ENCODE measurements at regions not wholly inside any gene's neighbourhood (a gene's known extent, or its start where the extent isn't known, plus 50 kb on each side); places are given as distances from the start of the nearest gene placed in this dataset.

DNA sequence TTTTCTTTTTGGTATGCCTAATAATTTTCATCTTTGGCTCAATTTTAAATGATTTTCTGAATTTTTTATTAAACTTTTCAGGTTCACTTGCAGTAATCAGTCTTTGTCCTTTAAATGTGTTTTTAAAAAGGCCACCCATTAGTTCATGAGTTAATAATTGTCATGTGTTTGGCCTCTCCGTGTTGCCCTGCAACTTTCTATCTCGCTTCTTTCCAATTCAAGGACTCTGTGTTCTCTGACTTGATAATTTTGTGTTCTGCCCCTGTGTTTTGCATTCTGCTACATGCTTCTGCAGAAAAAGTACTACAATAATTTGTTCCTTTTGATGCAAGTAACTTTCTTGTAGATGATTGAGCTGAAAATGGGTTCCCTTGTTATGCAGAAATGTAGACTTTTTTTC is 921.4 kb upstream of the LRATD1 start:
- in situ Hi-C loops (cut with MboI), result no loop called here
- Histone ChIP-seq H3K4me1 (ENCODE audit: insufficient read depth) (no peaks in the 10 kb centered on the region), H3F3A (ENCODE audit: insufficient read depth) (no peaks in the 10 kb centered on the region), H3K9ac (no peak overlapping the region), H3K9me2 (ENCODE audit: insufficient read depth) (no peaks in the 10 kb centered on the region), H2AFZ (no peak overlapping the region), H3K36me3 (ENCODE audit: low read depth) (no peaks in the 10 kb centered on the region), H3K27me3 (replicated peaks; ENCODE audit: insufficient read depth) (no peaks in the 10 kb centered on the region), H4K20me1 (ENCODE audit: insufficient read depth) (no peaks in the 10 kb centered on the region), H3K9me3 (ENCODE audit: low read depth) (no peaks in the 10 kb centered on the region), H3K4me2 (ENCODE audit: unreplicated experiment) (no peak overlapping the region), H3K4me3 (no peak overlapping the region), H3K27ac (no peak overlapping the region), H3K79me2 (ENCODE audit: insufficient read depth) (no peaks in the 10 kb centered on the region)
- 18 to 19% methylated on average over 2 of the region's 2 CpGs for WGBS, 2 experiments (ENCODE audit: low coverage in 1 of 2, low lambda C conversion rate in 2 of 2, missing lambda C conversion rate in 2 of 2)
- TF ChIP-seq EZH2phosphoT487 (IDR thresholded peaks at IDR 0.05; ENCODE audit: insufficient read depth, low read depth) (no peak), EZH2 (IDR thresholded peaks at IDR 0.05; ENCODE audit: insufficient read depth, poor library complexity, severe bottlenecking) (no peak)
- DNase-seq, result no peak

DNA sequence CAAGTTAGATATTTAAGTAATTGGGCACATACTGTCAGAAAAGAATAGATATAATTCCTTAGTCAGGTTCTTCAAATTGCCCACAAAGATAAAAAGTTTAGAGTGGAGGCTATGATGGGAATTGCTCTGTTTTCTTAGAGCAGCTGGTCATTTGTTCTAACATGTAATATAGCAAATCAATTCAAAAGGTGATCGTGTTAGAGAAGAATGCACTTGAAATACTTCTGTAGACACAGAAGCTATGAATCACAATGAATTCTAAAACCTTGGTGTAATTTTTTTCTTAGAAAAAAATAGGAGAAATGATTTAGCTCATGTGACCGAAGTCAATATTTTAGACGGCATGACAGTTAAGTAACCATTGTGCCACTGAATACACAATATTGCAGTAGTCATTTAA is 918.1 kb upstream of the LRATD1 start:
- Histone ChIP-seq H3K27ac (no peak overlapping the region), H3K79me2 (ENCODE audit: insufficient read depth) (no peaks in the 10 kb centered on the region), H2AFZ (no peak overlapping the region), H3K4me2 (ENCODE audit: unreplicated experiment) (no peak overlapping the region), H3K4me3 (no peak overlapping the region), H3K9ac (no peak overlapping the region), H3K9me3 (ENCODE audit: low read depth) (no peaks in the 10 kb centered on the region), H3F3A (ENCODE audit: insufficient read depth) (no peaks in the 10 kb centered on the region), H3K36me3 (ENCODE audit: low read depth) (no peaks in the 10 kb centered on the region), H4K20me1 (ENCODE audit: insufficient read depth) (no peaks in the 10 kb centered on the region), H3K27me3 (replicated peaks; ENCODE audit: insufficient read depth) (no peaks in the 10 kb centered on the region), H3K4me1 (ENCODE audit: insufficient read depth) (no peaks in the 10 kb centered on the region), H3K9me2 (ENCODE audit: insufficient read depth) (no peaks in the 10 kb centered on the region)
- peak; percentile 1 for DNase-seq
- in situ Hi-C loops (cut with MboI), result no loop called here
- TF ChIP-seq EZH2 (IDR thresholded peaks at IDR 0.05; ENCODE audit: insufficient read depth, poor library complexity, severe bottlenecking), result no peak
- 64 to 69% methylated on average over 3 of the region's 3 CpGs for WGBS, 2 experiments (ENCODE audit: low coverage in 1 of 2, low lambda C conversion rate in 2 of 2, missing lambda C conversion rate in 2 of 2)

DNA sequence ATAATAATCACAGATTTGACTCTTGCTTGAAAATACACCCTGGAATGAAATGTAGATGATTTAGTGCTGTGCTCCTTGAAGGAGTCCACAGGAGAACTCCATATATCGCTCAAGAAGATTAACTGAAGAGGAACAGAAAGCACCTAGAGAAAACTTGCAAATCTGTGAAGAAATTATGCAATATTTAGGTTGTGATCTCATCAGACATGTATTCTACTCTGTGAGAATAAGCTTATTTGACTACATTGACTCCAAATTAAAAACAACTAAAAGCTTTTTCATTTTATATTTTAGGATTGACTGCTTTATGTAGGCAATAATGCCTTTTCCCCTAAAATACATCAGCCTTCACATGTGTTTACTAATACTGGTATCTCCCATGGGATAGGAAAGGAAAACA is 906.6 kb upstream of the LRATD1 start:
- H3K4me1 ChIP-seq (ENCODE audit: insufficient read depth), result no peaks in the 10 kb centered on the region
- no peak overlapping the region for H3K4me3 ChIP-seq
- H3K27ac ChIP-seq, result no peak overlapping the region
- DNase-seq, result no peak
- no peaks in the 10 kb centered on the region for H3K9me2 ChIP-seq (ENCODE audit: insufficient read depth)
- no peak overlapping the region for H3K4me2 ChIP-seq (ENCODE audit: unreplicated experiment)
- in situ Hi-C loops (cut with MboI), result no loop called here
- WGBS, 2 experiments (ENCODE audit: low coverage in 1 of 2, low lambda C conversion rate in 2 of 2, missing lambda C conversion rate in 2 of 2), result 5 to 21% methylated on average over 1 of the region's 1 CpG
- no peaks in the 10 kb centered on the region for H3K27me3 ChIP-seq (replicated peaks; ENCODE audit: insufficient read depth)
- H4K20me1 ChIP-seq (ENCODE audit: insufficient read depth), result no peaks in the 10 kb centered on the region
- no peaks in the 10 kb centered on the region for H3K9me3 ChIP-seq (ENCODE audit: low read depth)
- H3F3A ChIP-seq (ENCODE audit: insufficient read depth), result no peaks in the 10 kb centered on the region
- H3K36me3 ChIP-seq (ENCODE audit: low read depth), result no peaks in the 10 kb centered on the region
- H3K79me2 ChIP-seq (ENCODE audit: insufficient read depth), result no peaks in the 10 kb centered on the region
- H3K9ac ChIP-seq, result no peak overlapping the region
- no peak overlapping the region for H2AFZ ChIP-seq
- no peak for TF ChIP-seq EZH2 (IDR thresholded peaks at IDR 0.05; ENCODE audit: insufficient read depth, poor library complexity, severe bottlenecking)
- no peak for TF ChIP-seq EZH2phosphoT487 (IDR thresholded peaks at IDR 0.05; ENCODE audit: insufficient read depth, low read depth)

DNA sequence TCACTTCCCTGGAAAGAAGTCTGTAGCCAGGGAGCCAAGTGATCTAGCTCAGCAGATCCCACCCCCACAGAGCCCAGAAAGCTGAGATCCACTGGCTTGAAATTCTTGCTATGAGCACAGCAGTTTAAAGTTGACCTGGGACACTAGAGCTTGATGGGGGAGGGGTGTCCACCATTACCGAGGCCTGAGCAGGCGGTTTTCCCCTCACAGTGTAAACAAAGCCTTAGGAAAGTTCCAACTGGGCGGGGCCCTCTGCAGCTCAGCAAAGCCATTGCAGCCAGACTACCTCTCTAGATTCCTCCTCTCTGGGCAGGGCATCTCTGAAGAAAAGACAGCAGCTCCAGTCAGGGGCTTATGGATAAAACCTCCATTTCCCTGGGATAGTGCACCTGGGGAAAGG is 887.2 kb upstream of the LRATD1 start:
- Histone ChIP-seq H3K9me2 (ENCODE audit: insufficient read depth) (no peaks in the 10 kb centered on the region), H3K27me3 (replicated peaks; ENCODE audit: insufficient read depth) (no peaks in the 10 kb centered on the region), H3K27ac (no peak overlapping the region), H3K79me2 (ENCODE audit: insufficient read depth) (no peaks in the 10 kb centered on the region), H3K9me3 (ENCODE audit: low read depth) (no peaks in the 10 kb centered on the region), H3F3A (ENCODE audit: insufficient read depth) (no peaks in the 10 kb centered on the region), H2AFZ (no peak overlapping the region), H3K9ac (no peak overlapping the region), H3K4me3 (no peak overlapping the region), H4K20me1 (ENCODE audit: insufficient read depth) (no peaks in the 10 kb centered on the region), H3K36me3 (ENCODE audit: low read depth) (no peaks in the 10 kb centered on the region), H3K4me1 (ENCODE audit: insufficient read depth) (no peaks in the 10 kb centered on the region), H3K4me2 (ENCODE audit: unreplicated experiment) (no peak overlapping the region)
- TF ChIP-seq EZH2phosphoT487 (IDR thresholded peaks at IDR 0.05; ENCODE audit: insufficient read depth, low read depth), result no peak
- no peak for TF ChIP-seq EZH2 (IDR thresholded peaks at IDR 0.05; ENCODE audit: insufficient read depth, poor library complexity, severe bottlenecking)
- DNase-seq, result no peak
- in situ Hi-C loops (cut with MboI), result no loop called here
- WGBS, 2 experiments (ENCODE audit: low coverage in 1 of 2, low lambda C conversion rate in 2 of 2, missing lambda C conversion rate in 2 of 2), result 0 to 12% methylated on average over 2 to 3 of the region's 3 CpGs

DNA sequence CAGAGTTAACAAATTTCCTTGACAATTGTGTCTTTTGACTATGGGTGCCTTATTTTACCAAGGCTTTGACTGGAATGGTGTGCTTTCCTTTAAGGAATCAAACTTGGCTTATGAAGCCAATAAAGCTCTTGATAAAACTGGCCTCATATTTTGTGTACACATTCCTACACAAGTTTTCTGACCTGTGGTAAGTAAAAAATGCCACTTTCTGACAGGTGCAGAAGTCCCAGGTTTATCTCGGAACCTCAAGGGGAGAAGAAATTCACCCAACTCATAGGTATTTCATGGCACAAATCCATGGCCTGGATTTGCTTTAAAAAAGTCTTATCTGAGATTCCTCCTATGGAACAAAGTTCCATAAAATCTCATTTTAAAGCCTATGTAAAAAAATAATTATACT is 880.6 kb upstream of the LRATD1 start:
- Histone ChIP-seq H2AFZ (no peak overlapping the region), H3K27me3 (replicated peaks; ENCODE audit: insufficient read depth) (no peaks in the 10 kb centered on the region), H3K36me3 (ENCODE audit: low read depth) (no peaks in the 10 kb centered on the region), H3K4me2 (ENCODE audit: unreplicated experiment) (no peak overlapping the region), H3K27ac (no peak overlapping the region), H3K79me2 (ENCODE audit: insufficient read depth) (no peaks in the 10 kb centered on the region), H3K4me1 (ENCODE audit: insufficient read depth) (no peaks in the 10 kb centered on the region), H4K20me1 (ENCODE audit: insufficient read depth) (no peaks in the 10 kb centered on the region), H3F3A (ENCODE audit: insufficient read depth) (no peaks in the 10 kb centered on the region), H3K4me3 (no peak overlapping the region), H3K9me2 (ENCODE audit: insufficient read depth) (no peaks in the 10 kb centered on the region), H3K9ac (no peak overlapping the region), H3K9me3 (ENCODE audit: low read depth) (no peaks in the 10 kb centered on the region)
- in situ Hi-C loops (cut with MboI), result no loop called here
- WGBS, 2 experiments (ENCODE audit: low coverage in 1 of 2, low lambda C conversion rate in 2 of 2, missing lambda C conversion rate in 2 of 2), result 50 to 57% methylated on average over 1 of the region's 1 CpG
- TF ChIP-seq EZH2phosphoT487 (IDR thresholded peaks at IDR 0.05; ENCODE audit: insufficient read depth, low read depth), result no peak
- no peak for TF ChIP-seq EZH2 (IDR thresholded peaks at IDR 0.05; ENCODE audit: insufficient read depth, poor library complexity, severe bottlenecking)
- DNase-seq, result no peak

All from GM23248 (cell line).